COLO668 (cell line): ENCODE measurements at regions not wholly inside any gene's neighbourhood (a gene's known extent, or its start where the extent isn't known, plus 50 kb on each side); places are given as distances from the start of the nearest gene placed in this dataset.

Experiments
- DNase-seq: peaks from one replicate; lab custom pipeline; 2025; ENCODE audit not compliant: unreplicated experiment; lab: John Stamatoyannopoulos, UW

DNA sequence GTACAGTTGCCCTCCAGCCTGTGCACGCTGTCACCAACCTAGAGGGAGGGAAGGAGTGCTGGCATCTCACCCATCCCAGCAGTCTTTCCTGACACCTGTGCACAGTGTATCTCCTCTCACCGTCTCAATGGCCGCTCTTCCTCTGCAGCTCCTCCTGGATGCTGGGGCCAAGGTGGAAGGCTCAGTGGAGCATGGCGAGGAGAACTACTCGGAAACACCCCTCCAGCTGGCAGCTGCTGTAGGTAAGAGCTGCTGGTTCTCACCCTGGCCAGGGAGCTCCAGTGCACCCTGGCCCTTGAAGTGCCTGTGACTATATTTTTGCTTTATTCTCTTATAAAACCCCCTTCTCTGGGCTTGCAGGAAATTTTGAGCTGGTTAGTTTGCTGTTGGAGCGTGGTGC, 68.7 kb upstream of the PWP1 start:
- DNase-seq: no peak

DNA sequence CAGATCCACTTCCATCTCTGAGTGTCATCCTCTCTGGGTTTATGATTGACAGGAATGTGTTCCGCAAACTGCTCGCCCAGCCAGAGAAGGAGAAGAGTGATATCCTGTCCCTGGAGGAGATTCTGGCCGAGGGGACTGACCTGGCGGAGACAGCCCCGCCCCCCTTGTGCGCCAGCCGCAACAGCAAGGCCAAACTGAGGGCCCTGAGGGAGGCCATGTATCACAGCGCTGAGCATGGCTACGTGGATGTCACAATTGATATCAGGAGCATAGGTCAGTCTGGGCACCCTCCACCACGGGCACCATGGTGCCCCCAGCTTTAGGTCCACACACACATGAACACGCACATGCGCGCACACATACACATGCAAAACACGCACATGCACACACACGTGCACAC, 67.5 kb upstream of the PWP1 start:
- no peak for DNase-seq

DNA sequence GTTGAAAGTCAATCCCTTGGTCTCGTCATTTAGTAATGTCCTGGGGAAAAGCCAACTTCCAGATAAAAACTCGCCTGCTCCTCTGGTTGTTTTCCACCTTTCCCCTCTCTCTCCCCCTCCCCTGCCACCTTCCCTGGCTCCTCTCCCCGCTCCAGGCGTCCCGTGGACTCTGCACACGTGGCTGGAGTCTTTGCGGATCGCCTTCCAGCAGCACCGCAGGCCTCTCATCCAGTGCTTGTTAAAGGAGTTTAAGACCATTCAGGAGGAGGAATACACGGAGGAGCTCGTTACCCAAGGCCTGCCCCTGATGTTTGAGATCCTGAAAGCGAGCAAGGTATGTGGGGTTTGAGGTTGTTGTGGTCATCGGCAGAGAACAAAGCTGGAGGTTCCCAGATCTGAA, 65.8 kb upstream of the PWP1 start:
- no peak for DNase-seq

DNA sequence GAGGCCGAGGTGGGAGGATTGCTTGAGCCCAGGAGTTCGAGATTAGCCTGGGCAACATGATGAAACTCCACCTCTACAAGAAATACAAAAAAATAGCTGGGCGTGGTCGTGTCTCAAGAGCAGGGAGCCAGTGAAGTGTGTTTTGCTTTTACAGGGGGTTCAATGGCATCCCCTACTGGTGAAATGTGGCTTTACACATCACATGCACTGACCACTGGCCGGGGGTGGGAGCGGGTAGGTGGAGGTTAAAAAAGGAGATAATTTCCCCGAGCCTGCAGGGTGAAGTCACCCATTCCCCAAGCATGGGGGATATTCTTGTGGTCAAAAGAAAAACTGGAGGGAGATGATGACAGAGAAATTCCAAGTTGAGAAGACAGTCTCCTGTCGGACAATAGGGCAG, 63.6 kb upstream of the PWP1 start:
- no peak for DNase-seq

- DNase-seq: no peak
These were observed 61.1 kb upstream of the PWP1 start for GRCh38 chr12:107624493-107624892.

- no peak for DNase-seq
These were observed 53.9 kb upstream of the PWP1 start for GRCh38 chr12:107631715-107632114.

DNA sequence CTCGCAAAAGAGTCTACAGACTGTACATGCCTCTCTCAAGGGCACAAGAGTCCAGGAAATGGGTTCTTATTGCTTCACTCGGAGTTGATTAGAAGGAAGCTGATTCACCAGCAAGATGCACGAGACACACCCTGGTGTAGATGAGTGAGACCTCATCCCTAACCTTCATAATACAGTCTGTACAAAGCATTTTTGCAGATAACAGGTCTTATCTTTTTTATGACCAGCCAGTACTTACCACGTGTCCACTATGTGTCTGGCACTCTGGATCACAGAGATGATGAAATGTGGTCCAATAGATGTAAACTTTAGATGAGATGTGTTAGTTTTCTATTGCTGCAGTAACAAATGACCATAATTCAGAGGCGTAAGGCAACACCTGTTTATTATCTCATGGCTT, 53.4 kb upstream of the PWP1 start:
- no peak for DNase-seq

- DNase-seq: no peak
These were observed 51.1 kb upstream of the PWP1 start for GRCh38 chr12:107634530-107634929.

- no peak for DNase-seq
These were observed 50.5 kb upstream of the PWP1 start for GRCh38 chr12:107635139-107635538.
